Nephron (organoid): ENCODE measurements at regions not wholly inside any gene's neighbourhood (a gene's known extent, or its start where the extent isn't known, plus 50 kb on each side); places are given as distances from the start of the nearest gene placed in this dataset.

Experiments
- H3K27ac Mint-ChIP-seq, 3 experiments: 2 replicates each; pipeline ENCODE4 v1.8.0; 2020; ENCODE audit warnings: mixed read lengths in 3 of 3, mild to moderate bottlenecking in 2 of 3, moderate library complexity in 1 of 3
- H3K27me3 Mint-ChIP-seq: 2 replicates; pipeline ENCODE4 v1.8.0; 2021; ENCODE audit warnings: low read depth, mild to moderate bottlenecking, moderate library complexity, mixed read lengths
- H3K36me3 Mint-ChIP-seq: 2 replicates; pipeline ENCODE4 v1.8.0; 2020; ENCODE audit warnings: low read depth, mixed read lengths
- H3K4me1 Mint-ChIP-seq: 2 replicates; pipeline ENCODE4 v1.8.0; 2020; ENCODE audit warnings: mixed read lengths
- H3K4me3 Mint-ChIP-seq, 3 experiments: 2 replicates each; pipeline ENCODE4 v1.8.0; 2020; ENCODE audit warnings: mild to moderate bottlenecking in 3 of 3, mixed read lengths in 3 of 3, moderate library complexity in 2 of 3
- H3K9me3 Mint-ChIP-seq: 2 replicates; pipeline ENCODE4 v1.8.0; 2020; ENCODE audit warnings: mixed read lengths
- CTCF ChIP-seq, 3 experiments: fragments of 200-600 bp; sonication (generic); IDR thresholded peaks; one replicate each; pipeline ENCODE4 v1.5.0; 2021; ENCODE audit warnings: antibody characterized with exemption in 3 of 3; ENCODE audit not compliant: unreplicated experiment in 3 of 3

GRCh38 chr15:70291305-70292075, 193.8 kb upstream of the TLE3 start:
- peaks cover 26% of the 10 kb centered on the region for H3K4me1 Mint-ChIP-seq
- no peaks in the 10 kb centered on the region for H3K36me3 Mint-ChIP-seq
- H3K27ac Mint-ChIP-seq = no peak overlapping the region
- H3K27me3 Mint-ChIP-seq = peaks cover 13% of the 10 kb centered on the region
- TF ChIP-seq CTCF (IDR thresholded peaks at IDR 0.05; ENCODE audit: unreplicated experiment in 3 of 3) = no peak
- H3K4me3 Mint-ChIP-seq = no peak overlapping the region
- H3K9me3 Mint-ChIP-seq = peaks cover 5% of the 10 kb centered on the region

GRCh38 chr15:70290708-70291107, 193.0 kb upstream of the TLE3 start:
- TF ChIP-seq CTCF (IDR thresholded peaks at IDR 0.05; ENCODE audit: unreplicated experiment in 3 of 3) = no peak
- no peaks in the 10 kb centered on the region for H3K36me3 Mint-ChIP-seq
- peaks cover 5% of the 10 kb centered on the region for H3K9me3 Mint-ChIP-seq

GRCh38 chr15:70289191-70289955, 191.7 kb upstream of the TLE3 start:
- Mint-ChIP-seq H3K27ac (peak overlapping the region; percentile 20 to 81 (median 58)), H3K36me3 (no peaks in the 10 kb centered on the region), H3K9me3 (peaks cover 5% of the 10 kb centered on the region), H3K4me1 (peaks cover 31% of the 10 kb centered on the region), H3K4me3 (no peak overlapping the region), H3K27me3 (peaks cover 16% of the 10 kb centered on the region)
- TF ChIP-seq CTCF (IDR thresholded peaks at IDR 0.05; ENCODE audit: unreplicated experiment in 3 of 3) = no peak

More at GRCh38 chr15:70290708-70291107, 193.0 kb upstream of the TLE3 start:
- H3K27me3 Mint-ChIP-seq = peaks cover 14% of the 10 kb centered on the region
- peaks cover 26% of the 10 kb centered on the region for H3K4me1 Mint-ChIP-seq
- H3K4me3 Mint-ChIP-seq = no peak overlapping the region
- H3K27ac Mint-ChIP-seq = no peak overlapping the region

GRCh38 chr15:70286113-70286806, 188.5 kb upstream of the TLE3 start:
- Mint-ChIP-seq H3K9me3 (peaks cover under 1% of the 10 kb centered on the region), H3K27ac (no peak overlapping the region), H3K27me3 (peaks cover 13% of the 10 kb centered on the region), H3K36me3 (no peaks in the 10 kb centered on the region), H3K4me3 (no peak overlapping the region), H3K4me1 (peaks cover 31% of the 10 kb centered on the region)
- TF ChIP-seq CTCF (IDR thresholded peaks at IDR 0.05; ENCODE audit: unreplicated experiment in 3 of 3) = no peak

- H3K27me3 Mint-ChIP-seq = peaks cover 10% of the 10 kb centered on the region
- no peak overlapping the region for H3K4me3 Mint-ChIP-seq
- peak overlapping the region in 1 of 3 experiments; percentile 45 for H3K27ac Mint-ChIP-seq
- H3K36me3 Mint-ChIP-seq = no peaks in the 10 kb centered on the region
- H3K4me1 Mint-ChIP-seq = peaks cover 22% of the 10 kb centered on the region
- H3K9me3 Mint-ChIP-seq = no peaks in the 10 kb centered on the region
- TF ChIP-seq CTCF (IDR thresholded peaks at IDR 0.05; ENCODE audit: unreplicated experiment in 3 of 3) = no peak
These were observed 186.9 kb upstream of the TLE3 start for GRCh38 chr15:70284438-70285214.
